A549 (cell line): ENCODE measurements at regions not wholly inside any gene's neighbourhood (a gene's known extent, or its start where the extent isn't known, plus 50 kb on each side); places are given as distances from the start of the nearest gene placed in this dataset.
A peak's percentile ranks its signal among the peaks of the same experiment; 100 is the strongest.
"Not testable (repeated sequence)": the region's sequence is repeated elsewhere in the genome, so short reads cannot be mapped to it uniquely, and the experiment has no call there.

Experiments used
- ATAC-seq, 2 experiments: fragments of 200-7000 bp in 1 of 2; fragments of >200 bp in 1 of 2; cut with Nextera tagmentation in 1 of 2; cut with Tn5 transposase in 1 of 2; 3 replicates each; pipeline versions ENCODE4 v1.8.0 to v1.9.1; 2018 to 2020; ENCODE audit warnings: mild to moderate bottlenecking in 1 of 2, moderate library complexity in 1 of 2
- CTCF ChIA-PET: fragments of 300-600 bp; sonication (Branson Sonifier 250); formaldehyde crosslinking; extraction: SDS; loops from one replicate; lab custom pipeline; 2021; ENCODE audit warnings: antibody characterized with exemption, inconsistent platforms; lab: Yijun Ruan, JAX
- POLR2A ChIA-PET: fragments of 350-600 bp; formaldehyde crosslinking; extraction: SDS; loops from one replicate; lab custom pipeline; 2021; ENCODE audit warnings: antibody characterized with exemption, inconsistent platforms; lab: Yijun Ruan, JAX
- DNase-seq, 2 experiments: peaks; one replicate each; pipeline versions ENCODE4 v3.0.0 to v3.0.0-alpha.2; 2011 to 2016; ENCODE audit warnings: low read depth in 1 of 2, low spot score in 1 of 2
- FAIRE-seq: peaks from 2 replicates; lab custom pipeline; 2011; peaks lifted over from hg19 to GRCh38; lab: Jason Lieb, UNC
- H3K27ac ChIP-seq, 2 experiments: fragments of >200 bp; sonication (Bioruptor Twin); formaldehyde crosslinking; 3 replicates each; pipeline ENCODE4 v1.5.1; 2016 to 2017
- H3K4me1 ChIP-seq: fragments of >200 bp; sonication (Bioruptor Twin); formaldehyde crosslinking; 3 replicates; pipeline ENCODE4 v1.6.1; 2016
- H3K4me2 ChIP-seq: fragments of >200 bp; sonication (Bioruptor Twin); formaldehyde crosslinking; 3 replicates; pipeline ENCODE4 v1.6.1; 2016
- H3K4me3 ChIP-seq: fragments of >200 bp; sonication (Bioruptor Twin); formaldehyde crosslinking; 3 replicates; pipeline ENCODE4 v1.5.1; 2016
- H3K9me3 ChIP-seq: fragments of >200 bp; sonication (Bioruptor Twin); formaldehyde crosslinking; 3 replicates; pipeline ENCODE4 v1.6.1; 2016
- BCL3 ChIP-seq: fragments of >200 bp; sonication (Bioruptor Twin); formaldehyde crosslinking; IDR thresholded peaks from 3 replicates; pipeline ENCODE4 v1.6.1; 2016
- CBX8 ChIP-seq: fragments of 200-600 bp; sonication (generic); IDR thresholded peaks from 2 replicates; pipeline ENCODE4 v1.6.1; 2016
- EHF ChIP-seq: fragments of 250-450 bp; sonication (Bioruptor Pico); IDR thresholded peaks from 2 replicates; pipeline ENCODE4 v1.5.0; 2020; ENCODE audit warnings: mild to moderate bottlenecking
- FOSL2 ChIP-seq, 2 experiments: fragments of 450-650 bp in 1 of 2; fragments of >200 bp in 1 of 2; sonication (Bioruptor Twin) in 1 of 2; formaldehyde crosslinking; IDR thresholded peaks; 2 replicates each; pipeline versions ENCODE4 v1.5.0 to v1.6.1; 2016 to 2020; ENCODE audit warnings: mild to moderate bottlenecking in 1 of 2, moderate library complexity in 1 of 2
- FOXS1 ChIP-seq: fragments of 250-450 bp; sonication (Bioruptor Pico); IDR thresholded peaks from 2 replicates; pipeline ENCODE4 v1.5.0; 2020; ENCODE audit warnings: mild to moderate bottlenecking, moderate library complexity
- HEYL ChIP-seq: fragments of 250-450 bp; sonication (Bioruptor Pico); IDR thresholded peaks from 2 replicates; pipeline ENCODE4 v1.8.0; 2021; ENCODE audit warnings: mild to moderate bottlenecking, moderate library complexity
- HOXB13 ChIP-seq: fragments of 250-450 bp; sonication (Bioruptor Pico); IDR thresholded peaks from 2 replicates; pipeline ENCODE4 v1.5.0; 2020; ENCODE audit warnings: low read depth, mild to moderate bottlenecking, moderate library complexity
- JUNB ChIP-seq: fragments of >200 bp; sonication (Bioruptor Twin); formaldehyde crosslinking; IDR thresholded peaks from 2 replicates; pipeline ENCODE4 v1.6.1; 2016
- KDM5A ChIP-seq: fragments of 200-600 bp; sonication (generic); IDR thresholded peaks from 2 replicates; pipeline ENCODE4 v1.6.1; 2016; ENCODE audit warnings: antibody characterized with exemption, mild to moderate bottlenecking
- MAX ChIP-seq: IDR thresholded peaks from 2 replicates; pipeline ENCODE4 v1.6.1; 2012
- MAZ ChIP-seq: fragments of 150-350 bp; IDR thresholded peaks from 2 replicates; pipeline ENCODE4 v1.6.1; 2014; ENCODE audit warnings: antibody characterized with exemption, low read depth, low read length, borderline replicate concordance
- REST ChIP-seq: fragments of 200-600 bp; sonication (generic); IDR thresholded peaks from 2 replicates; pipeline ENCODE4 v1.6.1; 2016; ENCODE audit warnings: antibody characterized with exemption, mild to moderate bottlenecking, moderate library complexity
- RFX5 ChIP-seq: fragments of 450-650 bp; IDR thresholded peaks from 2 replicates; pipeline ENCODE4 v1.7.1; 2014; ENCODE audit warnings: antibody characterized with exemption, mild to moderate bottlenecking, moderate library complexity
- SMC3 ChIP-seq: fragments of >200 bp; sonication (Bioruptor Twin); formaldehyde crosslinking; IDR thresholded peaks from 3 replicates; pipeline ENCODE4 v1.6.1; 2018; ENCODE audit warnings: inconsistent platforms
- USF2 ChIP-seq: fragments of 450-650 bp; IDR thresholded peaks from 2 replicates; pipeline ENCODE4 v1.6.1; 2014; ENCODE audit warnings: antibody characterized with exemption
- WGBS: methylation state at CpG from one replicate; pipeline ENCODE4 v1.1.6; 2017; ENCODE audit errors: missing lambda C conversion rate; 5-methylcytosine and 5-hydroxymethylcytosine counted together

GRCh38 chr1:172795741-172796140 is 136.8 kb downstream of the FASLG start:
- H3K4me1 ChIP-seq = no peaks in the 10 kb centered on the region
- H3K27ac ChIP-seq = no peak overlapping the region
- FAIRE-seq (no peak), DNase-seq (no peak), ATAC-seq (no peak)
- TF ChIP-seq REST (no peak), RFX5 (peak; percentile 70; the same call in 1 of the 2 replicates)
- H3K4me3 ChIP-seq = no peak overlapping the region
- 52% methylated on average over 4 of the region's 4 CpGs for WGBS
- POLR2A ChIA-PET = no interaction called here
- H3K4me2 ChIP-seq = no peak overlapping the region
- CTCF ChIA-PET = interaction anchor here (0.6 to 1.1 kb wide), 3 partner anchors 9 to 626 kb away, joined by 3 read pairs; no protein-coding TSS in a partner anchor
- H3K9me3 ChIP-seq = no peaks in the 10 kb centered on the region

GRCh38 chr1:172799804-172800203 is 140.9 kb downstream of the FASLG start:
- ATAC-seq, CTCF ChIA-PET, POLR2A ChIA-PET, H3K9me3 ChIP-seq, FAIRE-seq, H3K4me2 ChIP-seq, H3K4me1 ChIP-seq, H3K4me3 ChIP-seq, H3K27ac ChIP-seq, DNase-seq: not testable (repeated sequence)
- WGBS = 83% methylated on average over 9 of the region's 9 CpGs

- 70% methylated on average over 1 of the region's 1 CpG for WGBS
- DNase-seq = no peak
- H3K4me3 ChIP-seq = no peak overlapping the region
- no peaks in the 10 kb centered on the region for H3K4me1 ChIP-seq
- TF ChIP-seq CBX8 (no peak), MAZ (no peak), EHF (CRISPR knock-in tag) (no peak), JUNB (no peak), USF2 (no peak), SMC3 (no peak), FOXS1 (CRISPR knock-in tag) (no peak), FOSL2 (IDR thresholded peaks at IDR 0.05) (no peak), FOSL2 (CRISPR knock-in tag; IDR thresholded peaks at IDR 0.05) (no peak), BCL3 (no peak), HOXB13 (CRISPR knock-in tag) (no peak), HEYL (CRISPR knock-in tag) (no peak), MAX (no peak), KDM5A (no peak)
- ATAC-seq = no peak
- ChIA-PET CTCF (interaction anchor here (1.2 kb wide), 1 partner anchor 400 kb away, joined by 3 read pairs; no protein-coding TSS in a partner anchor), POLR2A (no interaction called here)
- no peak overlapping the region for H3K27ac ChIP-seq
- H3K9me3 ChIP-seq = no peaks in the 10 kb centered on the region
- no peak for FAIRE-seq
- no peak overlapping the region for H3K4me2 ChIP-seq
Measured at GRCh38 chr1:172801771-172802322, 142.9 kb downstream of the FASLG start.
